WTC11 (cell line): ENCODE measurements at regions not wholly inside any gene's neighbourhood (a gene's known extent, or its start where the extent isn't known, plus 50 kb on each side); places are given as distances from the start of the nearest gene placed in this dataset.

Source experiments
- ERG ChIP-seq: fragments of 250-450 bp; sonication (Bioruptor Pico); IDR thresholded peaks from 2 replicates; pipeline ENCODE4 v1.8.0; 2021; ENCODE audit warnings: mild to moderate bottlenecking
- FOXJ3 ChIP-seq: sonication (generic); formaldehyde crosslinking; IDR thresholded peaks from 2 replicates; pipeline ENCODE4 v1.9.0; 2021; ENCODE audit warnings: missing genetic modification reagents, mild to moderate bottlenecking, borderline replicate concordance
- FOXK1 ChIP-seq: sonication (generic); formaldehyde crosslinking; IDR thresholded peaks from 2 replicates; pipeline ENCODE4 v1.8.0; 2022; ENCODE audit warnings: mild to moderate bottlenecking, moderate library complexity, missing genetic modification reagents
- TF ChIP-seq, protein P1 (sequence below): fragments of 200-600 bp; IDR thresholded peaks from 2 replicates; pipeline ENCODE4 v1.8.0; 2022; ENCODE audit warnings: antibody characterized with exemption

DNA sequence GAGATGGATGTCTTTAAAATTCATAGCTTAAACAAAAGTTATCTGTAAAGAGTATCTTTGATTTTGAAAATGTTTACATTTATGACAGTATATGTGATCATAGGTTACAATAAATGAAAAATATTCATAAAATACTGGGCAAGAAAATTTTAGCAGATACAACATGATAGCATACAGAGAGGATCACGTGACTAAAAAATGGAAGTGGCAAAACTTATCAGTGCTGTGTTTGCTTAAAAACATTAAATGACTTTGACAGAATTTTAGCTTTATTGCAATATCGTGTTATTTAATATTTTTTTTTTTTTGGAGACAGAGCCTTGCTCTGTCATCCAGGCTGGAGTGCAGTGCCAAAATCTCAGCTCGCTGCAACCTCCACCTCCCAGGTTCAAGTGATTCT, 2294.1 kb downstream of the NCAM2 start:
- TF ChIP-seq, protein P1, sequence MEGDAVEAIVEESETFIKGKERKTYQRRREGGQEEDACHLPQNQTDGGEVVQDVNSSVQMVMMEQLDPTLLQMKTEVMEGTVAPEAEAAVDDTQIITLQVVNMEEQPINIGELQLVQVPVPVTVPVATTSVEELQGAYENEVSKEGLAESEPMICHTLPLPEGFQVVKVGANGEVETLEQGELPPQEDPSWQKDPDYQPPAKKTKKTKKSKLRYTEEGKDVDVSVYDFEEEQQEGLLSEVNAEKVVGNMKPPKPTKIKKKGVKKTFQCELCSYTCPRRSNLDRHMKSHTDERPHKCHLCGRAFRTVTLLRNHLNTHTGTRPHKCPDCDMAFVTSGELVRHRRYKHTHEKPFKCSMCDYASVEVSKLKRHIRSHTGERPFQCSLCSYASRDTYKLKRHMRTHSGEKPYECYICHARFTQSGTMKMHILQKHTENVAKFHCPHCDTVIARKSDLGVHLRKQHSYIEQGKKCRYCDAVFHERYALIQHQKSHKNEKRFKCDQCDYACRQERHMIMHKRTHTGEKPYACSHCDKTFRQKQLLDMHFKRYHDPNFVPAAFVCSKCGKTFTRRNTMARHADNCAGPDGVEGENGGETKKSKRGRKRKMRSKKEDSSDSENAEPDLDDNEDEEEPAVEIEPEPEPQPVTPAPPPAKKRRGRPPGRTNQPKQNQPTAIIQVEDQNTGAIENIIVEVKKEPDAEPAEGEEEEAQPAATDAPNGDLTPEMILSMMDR = no peak
- TF ChIP-seq FOXJ3 (CRISPR knock-in tag) = no peak
- no peak for TF ChIP-seq FOXK1 (CRISPR knock-in tag)
- TF ChIP-seq ERG (CRISPR knock-in tag) = no peak
